ENCODE measurements at regions not wholly inside any gene's neighbourhood (a gene's known extent, or its start where the extent isn't known, plus 50 kb on each side); places are given as distances from the start of the nearest gene placed in this dataset.

DNA sequence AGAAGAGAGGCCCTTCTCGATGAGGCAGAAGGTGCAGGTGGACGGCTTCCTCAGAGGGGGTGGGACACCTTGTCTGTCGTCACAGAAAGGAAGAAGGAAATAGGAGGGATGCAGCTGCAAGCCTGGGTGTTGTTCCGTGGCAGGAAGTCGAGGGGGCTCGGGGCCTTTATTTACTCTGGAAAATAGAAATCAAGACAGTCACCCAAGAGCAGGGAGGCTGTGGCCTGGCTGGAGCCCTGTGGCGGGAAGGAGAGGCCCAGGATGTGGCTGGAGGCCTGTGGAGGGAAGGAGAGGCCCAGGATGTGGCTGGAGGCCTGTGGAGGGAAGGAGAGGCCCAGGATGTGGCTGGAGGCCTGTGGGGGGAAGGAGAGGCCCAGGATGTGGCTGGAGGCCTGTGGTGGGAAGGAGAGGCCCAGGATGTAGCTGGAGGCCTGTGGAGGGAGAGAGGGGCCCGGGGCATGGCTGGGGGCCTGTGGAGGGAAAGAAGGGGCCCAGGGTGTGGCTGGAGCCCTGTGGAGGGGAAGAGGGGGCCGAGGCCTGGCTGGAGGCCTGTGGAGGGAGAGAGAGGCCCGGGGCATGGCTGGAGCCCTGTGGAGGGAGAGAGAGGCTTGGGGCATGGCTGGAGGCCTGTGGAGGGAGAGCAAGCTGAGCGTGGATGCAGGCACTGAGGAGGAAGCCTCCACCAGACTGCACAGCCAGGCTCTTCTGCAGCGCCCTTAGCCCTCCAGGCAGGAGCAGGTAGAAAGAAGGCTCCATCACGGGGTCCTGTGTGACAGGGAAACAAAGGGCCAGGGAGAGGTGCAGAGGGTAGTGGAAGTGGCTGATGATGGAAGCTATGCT lies 97.3 kb upstream of the SFMBT2 start:
- no peaks in the 10 kb centered on the region for H4K20me1 ChIP-seq (ENCODE audit: insufficient read depth)
- H3F3A ChIP-seq (ENCODE audit: insufficient read depth), result no peaks in the 10 kb centered on the region
- no peaks in the 10 kb centered on the region for H3K4me1 ChIP-seq (ENCODE audit: insufficient read depth)
- TF ChIP-seq EZH2phosphoT487 (IDR thresholded peaks at IDR 0.05; ENCODE audit: insufficient read depth, low read depth), result no peak
- TF ChIP-seq EZH2 (IDR thresholded peaks at IDR 0.05; ENCODE audit: insufficient read depth, poor library complexity, severe bottlenecking), result no peak
- H3K27ac ChIP-seq, result no peak overlapping the region
- H2AFZ ChIP-seq, result no peak overlapping the region
- H3K4me2 ChIP-seq (ENCODE audit: unreplicated experiment), result no peak overlapping the region
- DNase-seq, result no peak
- in situ Hi-C loops (cut with MboI), result loop anchor here (25.0 kb wide), 1 partner anchor 1804 kb away; no protein-coding TSS in a partner anchor
- 33 to 48% methylated on average over 10 to 13 of the region's 13 CpGs for WGBS, 2 experiments (ENCODE audit: low coverage in 1 of 2, low lambda C conversion rate in 2 of 2, missing lambda C conversion rate in 2 of 2)
- no peaks in the 10 kb centered on the region for H3K79me2 ChIP-seq (ENCODE audit: insufficient read depth)
- H3K9me2 ChIP-seq (ENCODE audit: insufficient read depth), result no peaks in the 10 kb centered on the region
- no peak overlapping the region for H3K9ac ChIP-seq
- H3K9me3 ChIP-seq (ENCODE audit: low read depth), result no peaks in the 10 kb centered on the region
- peaks cover 7% of the 10 kb centered on the region; the same call in 1 of the 2 replicates for H3K27me3 ChIP-seq (replicated peaks; ENCODE audit: insufficient read depth)
- no peak overlapping the region for H3K4me3 ChIP-seq
- no peaks in the 10 kb centered on the region for H3K36me3 ChIP-seq (ENCODE audit: low read depth)

DNA sequence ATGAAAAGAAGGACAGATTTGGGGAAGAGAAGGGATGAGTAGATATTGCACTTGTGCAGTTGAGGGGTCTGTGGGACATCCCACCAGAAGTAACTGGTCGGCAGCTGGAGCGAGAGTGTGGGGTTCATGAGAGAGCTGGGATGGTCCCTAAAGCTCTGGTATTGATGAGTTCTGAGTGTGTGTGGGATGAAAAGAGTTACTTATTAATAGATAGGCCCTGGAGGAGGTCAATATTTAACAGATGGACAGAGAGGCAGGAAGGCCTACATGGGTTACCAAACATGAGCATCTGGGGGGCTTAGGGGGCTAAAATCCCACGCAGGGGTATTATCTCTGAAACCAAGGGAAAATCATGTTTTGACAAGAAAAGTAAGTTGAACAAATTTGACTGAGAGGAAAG lies 95.7 kb upstream of the SFMBT2 start:
- no peak overlapping the region for H3K9ac ChIP-seq
- H3F3A ChIP-seq (ENCODE audit: insufficient read depth), result no peaks in the 10 kb centered on the region
- TF ChIP-seq EZH2 (IDR thresholded peaks at IDR 0.05; ENCODE audit: insufficient read depth, poor library complexity, severe bottlenecking) (no peak), EZH2phosphoT487 (IDR thresholded peaks at IDR 0.05; ENCODE audit: insufficient read depth, low read depth) (no peak)
- no peak for DNase-seq
- H3K36me3 ChIP-seq (ENCODE audit: low read depth), result no peaks in the 10 kb centered on the region
- in situ Hi-C loops (cut with MboI), result loop anchor here (25.0 kb wide), 1 partner anchor 1806 kb away; no protein-coding TSS in a partner anchor
- no peaks in the 10 kb centered on the region for H4K20me1 ChIP-seq (ENCODE audit: insufficient read depth)
- H3K4me2 ChIP-seq (ENCODE audit: unreplicated experiment), result no peak overlapping the region
- H3K79me2 ChIP-seq (ENCODE audit: insufficient read depth), result no peaks in the 10 kb centered on the region
- no peaks in the 10 kb centered on the region for H3K4me1 ChIP-seq (ENCODE audit: insufficient read depth)
- no peaks in the 10 kb centered on the region for H3K9me2 ChIP-seq (ENCODE audit: insufficient read depth)
- H3K27ac ChIP-seq, result no peak overlapping the region
- WGBS, 2 experiments (ENCODE audit: low coverage in 1 of 2, low lambda C conversion rate in 2 of 2, missing lambda C conversion rate in 2 of 2), result 47 to 59% methylated on average over 3 of the region's 3 CpGs
- H2AFZ ChIP-seq, result no peak overlapping the region
- H3K9me3 ChIP-seq (ENCODE audit: low read depth), result no peaks in the 10 kb centered on the region
- H3K27me3 ChIP-seq (replicated peaks; ENCODE audit: insufficient read depth), result no peaks in the 10 kb centered on the region
- H3K4me3 ChIP-seq, result no peak overlapping the region

DNA sequence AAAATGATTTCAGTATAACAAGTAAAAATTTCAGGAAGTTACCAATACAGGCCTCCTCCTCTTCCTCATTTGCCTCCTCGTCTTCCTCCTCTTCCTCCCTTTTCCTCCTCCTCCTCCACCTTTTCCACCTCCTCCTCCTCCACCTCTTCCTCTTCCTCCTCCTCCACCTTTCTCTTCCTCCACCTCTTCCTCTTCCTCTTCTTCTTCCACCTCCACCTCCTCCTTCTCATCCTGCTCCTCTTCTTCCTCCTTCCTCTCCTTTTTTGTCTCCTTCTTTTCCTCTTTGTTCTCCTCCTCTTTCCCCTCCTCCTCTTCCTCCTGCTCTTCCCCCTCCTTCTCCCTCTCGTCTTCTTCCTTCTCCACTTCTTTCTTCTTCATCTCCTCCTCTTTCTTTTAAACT lies 94.4 kb upstream of the SFMBT2 start:
- in situ Hi-C loops (cut with MboI), result loop anchor here (25.0 kb wide), 1 partner anchor 1807 kb away; no protein-coding TSS in a partner anchor
- no peaks in the 10 kb centered on the region for H3K4me1 ChIP-seq (ENCODE audit: insufficient read depth)
- no peak overlapping the region for H3K4me2 ChIP-seq (ENCODE audit: unreplicated experiment)
- no peak overlapping the region for H3K4me3 ChIP-seq
- no peaks in the 10 kb centered on the region for H3K36me3 ChIP-seq (ENCODE audit: low read depth)
- H2AFZ ChIP-seq, result no peak overlapping the region
- no peak overlapping the region for H3K27ac ChIP-seq
- TF ChIP-seq EZH2phosphoT487 (IDR thresholded peaks at IDR 0.05; ENCODE audit: insufficient read depth, low read depth) (no peak), EZH2 (IDR thresholded peaks at IDR 0.05; ENCODE audit: insufficient read depth, poor library complexity, severe bottlenecking) (no peak)
- no peaks in the 10 kb centered on the region for H3F3A ChIP-seq (ENCODE audit: insufficient read depth)
- H3K27me3 ChIP-seq (replicated peaks; ENCODE audit: insufficient read depth), result no peaks in the 10 kb centered on the region
- no peaks in the 10 kb centered on the region for H3K9me2 ChIP-seq (ENCODE audit: insufficient read depth)
- no peaks in the 10 kb centered on the region for H3K79me2 ChIP-seq (ENCODE audit: insufficient read depth)
- no peaks in the 10 kb centered on the region for H3K9me3 ChIP-seq (ENCODE audit: low read depth)
- H4K20me1 ChIP-seq (ENCODE audit: insufficient read depth), result no peaks in the 10 kb centered on the region
- H3K9ac ChIP-seq, result no peak overlapping the region
- DNase-seq, result no peak
- WGBS, 2 experiments (ENCODE audit: low coverage in 1 of 2, low lambda C conversion rate in 2 of 2, missing lambda C conversion rate in 2 of 2), result 19 to 48% methylated on average over 2 of the region's 2 CpGs

DNA sequence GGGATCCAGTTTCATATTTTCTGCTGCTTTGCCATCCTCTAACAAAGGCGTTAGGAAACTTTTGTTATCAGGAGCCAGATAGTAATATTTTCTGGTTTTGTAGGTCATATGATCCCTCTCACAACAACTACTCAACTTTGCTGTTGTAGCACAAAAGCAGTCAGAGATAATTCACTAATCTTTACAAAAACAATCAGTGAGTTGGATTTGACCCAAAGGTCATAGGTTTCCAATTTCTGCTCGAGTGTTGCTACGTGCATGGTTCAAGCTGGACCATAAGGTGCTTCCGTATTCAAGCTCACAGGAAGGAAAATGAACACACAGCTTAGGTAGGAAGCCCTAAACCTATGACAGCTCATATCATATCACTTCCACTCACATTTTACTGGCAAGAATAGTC lies 92.4 kb upstream of the SFMBT2 start:
- no peaks in the 10 kb centered on the region for H3F3A ChIP-seq (ENCODE audit: insufficient read depth)
- no peak overlapping the region for H2AFZ ChIP-seq
- H3K4me1 ChIP-seq (ENCODE audit: insufficient read depth), result no peaks in the 10 kb centered on the region
- H3K27me3 ChIP-seq (replicated peaks; ENCODE audit: insufficient read depth), result no peaks in the 10 kb centered on the region
- no peak overlapping the region for H3K27ac ChIP-seq
- H4K20me1 ChIP-seq (ENCODE audit: insufficient read depth), result no peaks in the 10 kb centered on the region
- H3K79me2 ChIP-seq (ENCODE audit: insufficient read depth), result no peaks in the 10 kb centered on the region
- H3K4me2 ChIP-seq (ENCODE audit: unreplicated experiment), result no peak overlapping the region
- no peak for DNase-seq
- 27 to 36% methylated on average over 4 of the region's 4 CpGs for WGBS, 2 experiments (ENCODE audit: low coverage in 1 of 2, low lambda C conversion rate in 2 of 2, missing lambda C conversion rate in 2 of 2)
- no peak overlapping the region for H3K4me3 ChIP-seq
- TF ChIP-seq EZH2phosphoT487 (IDR thresholded peaks at IDR 0.05; ENCODE audit: insufficient read depth, low read depth) (no peak), EZH2 (IDR thresholded peaks at IDR 0.05; ENCODE audit: insufficient read depth, poor library complexity, severe bottlenecking) (no peak)
- no peaks in the 10 kb centered on the region for H3K36me3 ChIP-seq (ENCODE audit: low read depth)
- no peaks in the 10 kb centered on the region for H3K9me3 ChIP-seq (ENCODE audit: low read depth)
- H3K9ac ChIP-seq, result no peak overlapping the region
- in situ Hi-C loops (cut with MboI), result loop anchor here (25.0 kb wide), 1 partner anchor 1809 kb away; no protein-coding TSS in a partner anchor
- H3K9me2 ChIP-seq (ENCODE audit: insufficient read depth), result no peaks in the 10 kb centered on the region
